Astrocyte of the spinal cord (primary cell): ENCODE measurements at regions not wholly inside any gene's neighbourhood (a gene's known extent, or its start where the extent isn't known, plus 50 kb on each side); places are given as distances from the start of the nearest gene placed in this dataset.
A peak's percentile ranks its signal among the peaks of the same experiment; 100 is the strongest.

ENCODE experiments used
- DNase-seq: peaks from one replicate; pipeline ENCODE4 v3.0.0; 2011; ENCODE audit warnings: low read depth, low spot score
- H3K4me3 ChIP-seq: 2 replicates; pipeline ENCODE4 v1.5.1; 2011; ENCODE audit warnings: low read depth, mild to moderate bottlenecking, low read length, moderate library complexity
- CTCF ChIP-seq: IDR thresholded peaks from 2 replicates; pipeline ENCODE4 v1.5.1; 2012; ENCODE audit warnings: low read depth, mild to moderate bottlenecking, low read length, inconsistent platforms
- in situ Hi-C: cut with HindIII; loops from 2 replicates; pipeline ENCODE4 v1.10.0; 2017; ENCODE audit warnings: low sequenced_read_pairs

- in situ Hi-C loops: no loop called here
- no peak for DNase-seq
- no peak for TF ChIP-seq CTCF
- H3K4me3 ChIP-seq: no peak overlapping the region
Observed at GRCh38 chr6:22980446-22980845, 411.1 kb downstream of the HDGFL1 start.

GRCh38 chr6:23002044-23002619, 432.8 kb downstream of the HDGFL1 start:
- no peak for DNase-seq
- in situ Hi-C loops: no loop called here
- TF ChIP-seq CTCF: no peak
- no peak overlapping the region for H3K4me3 ChIP-seq

- no peak overlapping the region for H3K4me3 ChIP-seq
- peak; percentile 27 for DNase-seq
- in situ Hi-C loops: no loop called here
- TF ChIP-seq CTCF: no peak
Observed at GRCh38 chr6:23003671-23004467, 434.5 kb downstream of the HDGFL1 start.

- no peak for TF ChIP-seq CTCF
- DNase-seq: no peak
- no peak overlapping the region for H3K4me3 ChIP-seq
- in situ Hi-C loops: no loop called here
Observed at GRCh38 chr6:23006656-23007055, 437.3 kb downstream of the HDGFL1 start.

- in situ Hi-C loops: no loop called here
- H3K4me3 ChIP-seq: no peak overlapping the region
- no peak for DNase-seq
- TF ChIP-seq CTCF: no peak
Observed at GRCh38 chr6:23011615-23012014, 442.2 kb downstream of the HDGFL1 start.

GRCh38 chr6:23013776-23014175, 444.4 kb downstream of the HDGFL1 start:
- no peak overlapping the region for H3K4me3 ChIP-seq
- in situ Hi-C loops: no loop called here
- peak; percentile 45 for DNase-seq
- TF ChIP-seq CTCF: no peak
